Middle frontal gyrus (tissue), 1 donor: ENCODE measurements at regions not wholly inside any gene's neighbourhood (a gene's known extent, or its start where the extent isn't known, plus 50 kb on each side); places are given as distances from the start of the nearest gene placed in this dataset.
A peak's percentile ranks its signal among the peaks of the same experiment; 100 is the strongest.
"Not testable (repeated sequence)": the region's sequence is repeated elsewhere in the genome, so short reads cannot be mapped to it uniquely, and the experiment has no call there.

Experiments used
- DNase-seq: peaks from one replicate; pipeline ENCODE4 v3.0.0-alpha.2; 2015; ENCODE audit warnings: low spot score; ENCODE audit errors: extremely low spot score

DNA sequence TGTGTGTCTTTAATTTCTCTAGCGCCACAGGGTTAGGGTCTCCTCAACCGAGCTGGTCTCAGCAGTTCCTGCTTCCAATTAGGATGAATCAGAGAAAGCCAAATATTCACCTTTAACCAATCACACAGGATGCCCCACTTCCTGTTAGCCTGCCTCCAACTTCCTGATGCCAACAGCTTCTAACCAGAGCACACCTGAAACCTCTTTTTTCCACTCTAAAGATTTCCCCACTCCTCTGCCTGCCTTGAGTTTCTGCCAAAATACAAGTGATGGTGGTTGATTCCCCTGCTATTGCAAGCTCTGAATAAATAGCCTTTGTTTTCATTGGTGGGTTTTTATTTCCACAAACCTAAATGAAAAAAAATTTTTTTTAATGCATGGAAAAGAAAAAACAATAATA, 144.7 kb upstream of the UST start:
- DNase-seq = no peak

DNA sequence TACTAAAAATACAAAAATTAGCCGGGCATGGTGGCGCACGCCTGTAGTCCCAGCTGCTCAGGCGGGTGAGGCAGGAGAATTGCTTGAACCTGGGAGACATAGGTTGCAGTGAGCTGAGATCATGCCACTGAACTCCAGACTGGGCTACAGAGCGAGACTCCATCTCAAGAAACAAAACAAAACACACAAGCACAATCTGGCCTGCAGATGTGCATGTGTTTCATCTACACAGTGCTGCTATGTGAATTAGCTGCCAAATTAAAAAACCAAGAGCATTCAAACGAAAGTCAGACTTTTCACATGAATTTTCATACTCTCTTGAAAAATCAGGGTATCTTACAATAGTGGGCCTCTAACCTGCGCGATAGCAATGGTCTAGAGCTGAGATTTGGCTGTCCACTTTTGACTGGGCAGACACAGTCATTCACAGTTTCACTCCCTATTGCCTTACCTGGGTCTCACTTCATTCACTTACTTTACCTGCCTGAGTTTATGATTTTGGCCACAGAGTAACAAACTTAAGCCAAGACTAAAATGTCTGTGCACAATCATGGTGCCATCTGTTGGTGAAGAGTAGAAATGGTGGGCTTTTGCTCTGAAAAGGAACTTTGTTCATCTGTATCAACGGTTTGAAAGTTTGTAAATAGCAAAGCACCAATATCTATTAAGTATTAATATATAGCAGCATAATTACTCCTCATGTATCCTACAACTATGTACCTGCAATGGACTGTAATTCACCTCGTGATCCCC, 138.5 kb upstream of the UST start:
- DNase-seq = no peak

DNA sequence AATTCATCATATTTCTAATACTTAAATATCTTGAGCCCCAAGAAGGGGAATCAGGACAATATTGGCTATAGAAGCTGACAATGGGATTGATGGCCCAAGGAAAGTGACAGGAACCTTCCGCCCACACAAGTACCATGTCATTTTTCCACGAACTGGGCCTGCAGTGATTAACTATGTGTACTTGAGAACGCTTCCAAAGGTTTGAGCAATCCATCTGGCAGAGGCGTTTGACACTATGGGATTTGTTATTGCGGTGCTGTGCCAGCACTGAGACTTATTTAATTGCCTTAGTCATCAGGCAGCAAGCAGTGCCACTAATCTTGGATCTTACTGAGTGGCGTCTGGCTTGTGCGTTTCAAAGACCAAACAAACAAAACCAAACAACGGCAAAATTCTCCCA, 135.6 kb upstream of the UST start:
- peak; percentile 14 for DNase-seq

DNA sequence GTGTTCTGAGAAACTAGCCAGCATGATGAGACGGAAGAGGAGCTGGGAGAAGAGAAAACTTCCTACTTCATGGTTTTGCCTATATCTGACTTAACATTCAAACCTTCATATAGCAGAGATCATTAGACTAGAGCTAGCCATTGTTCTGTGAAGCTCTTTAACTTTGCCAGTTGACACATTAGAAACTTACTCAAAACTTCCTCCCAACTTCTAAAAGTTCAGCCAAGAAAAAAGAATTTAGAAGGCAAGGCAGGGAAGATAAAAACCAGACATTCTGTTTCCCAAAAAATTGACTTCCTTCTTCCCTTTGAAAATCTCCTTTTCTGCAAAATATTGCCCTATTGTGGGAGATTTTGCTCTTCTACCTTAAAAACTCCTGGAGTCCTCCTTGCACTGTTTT, 134.8 kb upstream of the UST start:
- no peak for DNase-seq

DNA sequence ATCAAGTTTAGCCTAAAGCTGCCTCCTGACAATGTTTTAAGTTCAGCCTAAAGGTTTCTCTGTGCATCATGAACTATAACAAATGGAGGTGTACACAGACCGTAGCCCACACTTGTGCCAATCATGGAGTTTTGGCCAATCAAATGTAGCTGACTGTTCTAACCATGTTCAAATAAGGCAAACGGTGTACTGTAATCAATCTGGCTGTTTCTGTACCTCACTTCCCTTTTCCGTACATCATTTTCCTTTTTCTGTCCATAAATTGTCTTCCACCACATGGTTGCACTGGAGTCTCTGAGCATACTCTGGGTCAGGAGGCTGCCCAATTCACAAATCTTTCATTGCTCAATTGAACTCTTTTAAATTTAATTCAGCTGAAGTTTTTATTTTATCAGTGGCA, 132.2 kb upstream of the UST start:
- DNase-seq = no peak

DNA sequence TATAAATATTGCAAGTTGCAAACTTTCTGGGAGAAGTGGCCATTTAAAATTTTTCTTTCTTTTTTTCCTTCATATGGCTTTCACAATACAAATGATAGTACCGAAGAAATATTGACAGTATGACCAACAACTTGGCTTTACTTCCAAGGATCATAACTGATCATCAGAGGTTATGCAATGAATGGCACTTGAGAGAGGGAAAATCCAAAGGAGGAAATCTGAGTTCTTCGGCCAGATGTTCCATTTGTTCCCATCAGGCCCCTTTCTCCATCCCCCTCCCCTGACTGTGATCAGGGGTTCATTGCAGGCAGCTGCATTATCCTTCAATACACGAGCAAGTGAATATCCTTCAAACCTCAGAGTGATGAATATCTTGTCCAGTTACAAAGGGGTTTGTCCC, 130.0 kb upstream of the UST start:
- no peak for DNase-seq

DNA sequence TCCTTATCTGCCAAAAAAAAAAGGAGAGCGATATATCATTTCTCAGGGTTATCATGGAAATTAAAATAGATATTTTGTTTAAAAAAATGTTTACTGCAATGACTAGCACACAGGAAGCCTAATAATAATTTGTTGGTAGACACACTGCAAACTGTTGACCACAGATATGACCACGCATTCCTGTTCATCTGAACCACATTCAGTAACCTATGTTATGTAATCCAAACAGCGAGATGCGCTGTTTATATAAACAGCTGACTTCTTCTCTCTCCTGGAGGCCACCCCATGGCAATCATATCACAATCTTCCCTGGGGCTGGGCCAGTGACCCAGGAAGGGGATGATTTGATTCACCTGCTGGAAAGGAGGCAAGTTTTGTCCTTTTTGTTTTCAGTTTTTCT, 129.3 kb upstream of the UST start:
- DNase-seq = no peak

- DNase-seq = no peak
Measured at GRCh38 chr6:148619891-148620290, 126.9 kb upstream of the UST start.

DNA sequence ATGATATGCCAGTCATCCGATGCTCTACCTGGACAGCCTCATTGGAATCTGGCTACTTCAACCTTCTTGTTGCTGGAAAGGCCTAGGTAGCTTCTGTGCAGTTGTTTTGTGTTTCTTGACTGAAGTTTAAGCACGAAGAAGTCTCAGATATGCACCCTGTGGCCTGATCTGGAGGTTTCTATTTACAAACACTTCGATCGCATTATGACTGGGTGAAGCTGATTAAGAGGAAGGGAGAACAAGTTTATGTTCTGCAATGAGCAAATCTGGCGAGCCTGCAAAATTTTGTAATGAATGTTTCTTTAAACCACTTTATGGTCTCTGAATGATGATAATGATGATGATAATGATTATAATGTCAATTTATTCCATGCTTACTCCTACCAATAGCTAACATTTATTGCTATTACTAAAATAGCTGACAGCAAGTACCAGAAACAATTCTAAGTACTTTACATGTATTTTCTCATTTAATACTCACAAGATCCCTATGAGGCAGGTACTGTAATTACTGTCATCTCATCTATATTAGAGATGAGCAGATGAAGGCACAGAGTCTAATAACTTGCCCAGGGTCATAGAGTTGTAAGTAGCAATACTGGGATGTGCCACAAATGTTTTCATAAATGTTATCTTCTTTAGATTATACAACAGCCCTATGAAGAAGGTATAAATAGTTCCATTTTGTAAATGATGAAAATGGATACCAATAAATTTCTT, 126.1 kb upstream of the UST start:
- no peak for DNase-seq

GRCh38 chr6:148625609-148626008, 121.2 kb upstream of the UST start:
- no peak for DNase-seq

GRCh38 chr6:148628251-148628650, 118.6 kb upstream of the UST start:
- no peak for DNase-seq

DNA sequence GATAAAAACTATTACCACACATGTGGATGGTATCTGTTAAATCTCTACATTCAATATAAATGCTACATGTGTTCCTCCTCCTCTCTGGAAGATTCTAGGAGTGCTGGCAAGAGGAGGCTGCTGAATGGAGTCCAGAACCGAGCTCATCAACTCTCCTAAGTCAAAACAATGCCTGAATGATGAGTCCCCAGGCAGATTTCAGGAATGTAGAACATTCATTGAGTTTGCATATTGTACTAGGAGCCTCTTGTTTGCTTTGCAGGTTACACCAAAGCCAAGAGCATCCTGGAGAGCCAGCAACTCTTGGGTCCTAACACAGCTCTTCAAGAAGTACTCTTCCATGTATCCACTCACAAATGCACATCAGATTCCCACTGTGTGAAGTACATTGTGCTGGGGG, 117.6 kb upstream of the UST start:
- no peak for DNase-seq

DNA sequence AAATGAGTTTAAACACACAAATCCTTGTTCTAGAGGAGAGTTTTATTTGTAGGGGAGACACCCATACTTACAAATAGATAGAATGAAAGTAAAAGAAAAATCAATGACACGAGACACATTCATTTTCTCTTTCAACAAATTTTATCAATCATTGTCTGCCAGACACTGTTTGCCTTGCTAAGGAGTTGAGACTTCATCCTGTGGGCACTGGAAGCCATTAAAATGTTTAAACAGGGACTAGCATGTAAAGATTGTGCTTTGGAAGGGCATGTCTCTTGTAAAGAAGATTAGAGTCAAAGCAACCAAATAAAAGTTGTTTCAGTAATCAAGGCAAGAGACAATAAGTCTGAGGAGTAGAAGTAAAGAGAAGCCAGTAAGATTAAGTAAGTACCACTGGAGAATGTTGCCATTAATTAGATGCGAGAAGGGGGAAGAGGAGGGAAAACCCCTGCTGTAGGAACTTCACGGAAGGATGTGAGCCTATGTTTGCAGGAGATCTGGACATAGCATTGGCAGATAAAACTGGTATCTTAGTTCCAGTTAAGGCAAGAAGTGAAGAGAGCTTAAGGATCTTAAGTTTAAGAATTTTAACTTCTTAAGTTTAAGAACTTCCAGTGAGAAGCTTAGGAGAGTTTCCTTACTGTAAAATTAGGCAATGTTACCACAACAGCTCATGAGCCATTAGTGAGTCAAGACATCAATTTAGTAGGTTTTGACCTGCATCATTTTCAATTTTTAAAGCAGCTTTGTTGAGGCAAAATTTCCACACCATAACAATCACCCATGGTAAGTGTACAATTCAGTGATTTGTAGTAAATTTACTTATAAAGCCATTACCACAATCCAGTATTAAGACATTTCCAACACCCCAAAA, 117.0 kb upstream of the UST start:
- DNase-seq = no peak

DNA sequence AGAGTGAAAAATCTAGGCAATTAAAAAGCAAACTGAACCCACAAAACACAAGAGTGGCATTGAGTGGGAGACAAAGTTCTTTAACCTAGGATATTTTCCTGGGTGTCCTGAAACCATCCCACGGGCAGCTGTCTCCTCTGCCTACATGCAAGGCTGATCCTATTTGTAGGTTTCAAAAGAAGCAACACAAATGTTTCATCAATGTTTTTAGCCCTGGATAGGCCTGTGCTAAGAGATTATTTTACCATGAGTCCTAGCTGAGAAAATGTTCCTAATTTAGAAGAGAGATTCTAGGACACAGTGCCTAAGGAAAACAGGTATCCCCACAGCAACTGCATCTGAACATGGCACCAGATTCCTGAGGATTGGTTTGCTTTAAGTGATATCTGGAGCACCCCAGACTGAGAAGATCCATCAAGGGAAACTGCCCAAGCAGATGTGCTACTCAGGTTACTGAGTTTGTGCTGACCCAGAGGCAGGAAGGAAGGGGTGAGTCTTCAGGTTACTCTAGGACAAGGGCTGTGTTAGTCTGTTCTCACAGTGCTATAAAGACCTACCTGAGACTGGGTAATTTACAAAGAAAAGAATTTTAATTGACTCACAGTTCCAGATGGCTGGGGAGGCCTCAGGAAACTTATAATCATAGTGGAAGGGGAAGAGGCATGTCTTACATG, 111.6 kb upstream of the UST start:
- no peak for DNase-seq

DNA sequence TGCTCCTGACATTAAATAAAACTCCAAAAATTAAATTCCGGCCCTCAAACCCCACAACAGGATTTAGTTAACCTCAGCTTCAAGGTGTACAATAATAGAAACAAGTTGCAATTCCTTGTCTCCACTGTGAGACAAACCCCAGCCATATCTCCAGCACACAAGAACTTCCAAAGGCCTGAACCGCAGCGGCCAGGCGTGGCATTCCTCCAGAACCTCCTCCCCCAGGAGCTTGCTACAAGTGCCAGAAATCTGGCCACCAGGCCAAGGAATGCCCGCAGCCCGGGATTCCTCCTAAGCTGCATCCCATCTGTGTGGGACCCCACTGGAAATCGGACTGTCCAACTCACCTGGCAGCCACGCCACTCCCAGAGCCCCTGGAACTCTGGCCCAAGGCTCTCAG, 105.0 kb upstream of the UST start:
- DNase-seq = not testable (repeated sequence)

DNA sequence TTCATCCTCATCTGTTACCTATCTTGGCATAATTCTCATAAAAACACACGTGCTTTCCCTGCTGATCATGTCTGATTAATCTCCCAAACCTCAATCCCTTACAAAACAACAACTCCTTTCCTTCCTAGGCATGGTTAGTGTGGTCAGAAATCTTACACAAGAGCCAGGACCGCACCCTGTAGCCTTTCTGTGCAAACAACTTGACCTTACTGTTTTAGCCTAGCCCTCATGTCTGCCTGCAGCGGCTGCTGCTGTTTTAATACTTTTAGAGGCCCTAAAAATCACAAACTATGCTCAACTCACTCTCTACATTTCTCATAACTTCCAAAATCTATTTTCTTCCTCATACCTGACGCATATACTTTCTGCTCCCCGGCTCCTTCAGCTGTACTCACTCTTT, 103.6 kb upstream of the UST start:
- DNase-seq = not testable (repeated sequence)

DNA sequence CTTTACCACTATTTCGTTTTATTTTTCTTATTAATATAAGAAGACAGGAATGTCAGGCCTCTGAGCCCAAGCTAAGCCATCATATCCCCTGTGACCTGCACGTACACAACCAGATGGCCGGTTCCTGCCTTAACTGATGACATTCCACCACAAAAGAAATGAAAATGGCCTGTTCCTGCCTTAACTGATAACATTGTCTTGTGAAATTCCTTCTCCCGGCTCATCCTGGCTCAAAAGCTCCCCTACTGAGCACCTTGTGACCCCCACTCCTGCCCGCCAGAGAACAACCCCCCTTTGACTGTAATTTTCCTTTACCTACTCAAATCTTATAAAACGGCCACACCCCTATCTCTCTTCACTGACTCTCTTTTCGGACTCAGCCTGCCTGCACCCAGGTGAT, 101.8 kb upstream of the UST start:
- DNase-seq = not testable (repeated sequence)

DNA sequence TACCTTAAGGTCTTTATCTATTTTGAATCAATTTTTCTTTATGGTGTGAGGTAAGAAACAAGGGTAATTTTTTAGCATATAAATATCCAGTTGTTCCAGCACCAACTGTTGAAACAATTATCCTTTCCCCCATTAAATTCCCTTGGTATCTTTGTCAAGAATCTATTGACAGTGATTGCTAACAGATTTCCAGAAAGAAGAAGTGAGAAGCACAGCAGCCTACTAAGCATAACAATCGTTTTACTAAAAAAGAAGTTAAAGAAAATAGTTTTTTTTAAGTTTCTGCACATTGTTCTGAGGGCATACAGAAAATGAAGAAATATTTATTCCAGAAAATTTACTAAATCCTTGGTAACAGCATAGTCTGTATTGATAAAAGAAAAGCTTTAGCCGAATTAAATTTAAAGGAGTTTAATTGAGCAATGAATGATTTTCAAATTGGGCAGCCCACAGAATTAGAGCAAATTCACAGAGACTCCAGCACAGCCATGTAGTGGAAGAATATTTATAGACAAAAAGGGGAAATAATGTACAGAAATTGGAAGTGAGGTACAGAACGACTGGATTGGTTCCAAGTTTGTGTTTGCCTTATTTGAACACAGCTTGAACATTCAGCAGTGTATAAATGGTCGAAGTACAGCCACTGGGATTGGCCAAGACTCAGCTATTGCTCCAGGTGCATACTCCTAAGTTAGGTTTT, 97.9 kb upstream of the UST start:
- DNase-seq = no peak

GRCh38 chr6:148649454-148649963, 97.3 kb upstream of the UST start:
- no peak for DNase-seq

DNA sequence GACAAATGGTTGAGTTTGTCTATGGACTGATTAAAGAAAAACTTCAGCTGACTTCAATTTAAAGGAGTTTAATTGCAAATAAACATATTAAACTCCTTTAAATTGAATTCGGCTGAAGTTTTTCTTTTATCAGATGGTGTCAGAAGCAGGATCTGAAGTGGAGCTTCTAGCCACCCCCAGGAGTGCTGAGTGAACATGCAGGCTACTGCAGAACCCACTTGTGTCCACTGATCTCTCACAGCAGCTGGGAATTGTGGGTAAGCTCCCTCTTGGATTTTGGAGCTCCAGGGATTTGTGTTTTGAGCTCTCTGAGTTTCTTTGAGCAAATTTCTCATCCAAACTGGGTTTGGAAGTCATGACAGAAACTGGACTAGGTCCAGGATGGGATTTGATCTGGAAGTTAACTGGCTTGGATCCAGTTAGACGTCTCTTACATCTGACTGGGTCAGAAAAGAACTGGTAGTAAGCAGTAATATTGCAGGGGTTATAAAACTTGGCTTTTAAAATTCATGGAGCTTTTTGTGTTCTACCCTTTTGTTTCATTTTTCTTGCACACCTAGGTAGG, 95.8 kb upstream of the UST start:
- no peak for DNase-seq
